Neutrophil (primary cell): ENCODE measurements at regions not wholly inside any gene's neighbourhood (a gene's known extent, or its start where the extent isn't known, plus 50 kb on each side); places are given as distances from the start of the nearest gene placed in this dataset.
"Not testable (repeated sequence)": the region's sequence is repeated elsewhere in the genome, so short reads cannot be mapped to it uniquely, and the experiment has no call there.

Experiments
- H3K27ac ChIP-seq: fragments of 200-600 bp; sonication (generic); 2 replicates; pipeline ENCODE4 v1.5.1; 2016; ENCODE audit warnings: mild to moderate bottlenecking, moderate library complexity
- H3K27me3 ChIP-seq: fragments of 200-600 bp; sonication (generic); 2 replicates; pipeline ENCODE4 v1.6.0; 2016; ENCODE audit warnings: mild to moderate bottlenecking
- H3K36me3 ChIP-seq: fragments of 200-600 bp; sonication (generic); 2 replicates; pipeline ENCODE4 v1.5.1; 2017
- H3K4me1 ChIP-seq, 2 experiments: fragments of 200-600 bp in 1 of 2; sonication (generic) in 1 of 2; 1 replicate in 1 of 2; 2 replicates in 1 of 2; pipeline versions ENCODE4 v1.5.1 to v1.6.1; 2013 to 2016; ENCODE audit warnings: low read depth in 1 of 2, low read length in 1 of 2, mild to moderate bottlenecking in 1 of 2, moderate library complexity in 1 of 2; ENCODE audit not compliant: control insufficient read depth in 1 of 2, insufficient read depth in 1 of 2
- H3K4me3 ChIP-seq, 2 experiments: fragments of 200-600 bp in 1 of 2; sonication (generic) in 1 of 2; 1 replicate in 1 of 2; 2 replicates in 1 of 2; pipeline ENCODE4 v1.5.1; 2013 to 2016; ENCODE audit warnings: low read depth in 1 of 2, low read length in 1 of 2, mild to moderate bottlenecking in 1 of 2, moderate library complexity in 1 of 2
- H3K9me3 ChIP-seq: fragments of 200-600 bp; sonication (generic); 2 replicates; pipeline ENCODE4 v1.5.1; 2016
- TF ChIP-seq, protein P1 (sequence below): fragments of 200-600 bp; sonication (generic); IDR thresholded peaks from 2 replicates; pipeline ENCODE4 v1.5.1; 2016; ENCODE audit warnings: antibody characterized with exemption

DNA sequence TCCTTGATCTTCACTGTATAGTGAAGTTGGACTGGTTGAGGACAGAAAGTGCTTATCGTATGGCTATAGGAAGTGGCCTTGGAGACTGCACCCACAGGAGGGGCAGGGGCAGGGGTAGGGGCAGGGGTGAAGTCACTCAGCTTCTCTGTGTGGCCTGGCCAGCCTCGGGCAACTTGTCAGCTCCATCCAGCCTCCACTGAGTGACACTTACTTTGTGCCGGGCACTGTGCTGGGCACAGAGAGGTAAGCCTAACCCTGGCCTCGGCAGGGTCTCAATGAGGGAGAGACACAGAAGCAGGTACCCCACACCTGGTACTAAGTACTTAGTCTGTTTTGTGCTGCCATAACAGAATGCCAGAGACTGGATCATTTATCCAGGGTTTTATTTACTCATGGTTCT lies 99.3 kb upstream of the CTBP2 start:
- no peaks in the 10 kb centered on the region for H3K9me3 ChIP-seq
- no peak overlapping the region for H3K27ac ChIP-seq
- TF ChIP-seq, protein P1, sequence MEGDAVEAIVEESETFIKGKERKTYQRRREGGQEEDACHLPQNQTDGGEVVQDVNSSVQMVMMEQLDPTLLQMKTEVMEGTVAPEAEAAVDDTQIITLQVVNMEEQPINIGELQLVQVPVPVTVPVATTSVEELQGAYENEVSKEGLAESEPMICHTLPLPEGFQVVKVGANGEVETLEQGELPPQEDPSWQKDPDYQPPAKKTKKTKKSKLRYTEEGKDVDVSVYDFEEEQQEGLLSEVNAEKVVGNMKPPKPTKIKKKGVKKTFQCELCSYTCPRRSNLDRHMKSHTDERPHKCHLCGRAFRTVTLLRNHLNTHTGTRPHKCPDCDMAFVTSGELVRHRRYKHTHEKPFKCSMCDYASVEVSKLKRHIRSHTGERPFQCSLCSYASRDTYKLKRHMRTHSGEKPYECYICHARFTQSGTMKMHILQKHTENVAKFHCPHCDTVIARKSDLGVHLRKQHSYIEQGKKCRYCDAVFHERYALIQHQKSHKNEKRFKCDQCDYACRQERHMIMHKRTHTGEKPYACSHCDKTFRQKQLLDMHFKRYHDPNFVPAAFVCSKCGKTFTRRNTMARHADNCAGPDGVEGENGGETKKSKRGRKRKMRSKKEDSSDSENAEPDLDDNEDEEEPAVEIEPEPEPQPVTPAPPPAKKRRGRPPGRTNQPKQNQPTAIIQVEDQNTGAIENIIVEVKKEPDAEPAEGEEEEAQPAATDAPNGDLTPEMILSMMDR: no peak
- no peak overlapping the region for H3K4me3 ChIP-seq
- H3K27me3 ChIP-seq: no peaks in the 10 kb centered on the region
- H3K36me3 ChIP-seq: no peaks in the 10 kb centered on the region
- H3K4me1 ChIP-seq: peaks cover 0 to 3% of the 10 kb centered on the region in 2 experiments

DNA sequence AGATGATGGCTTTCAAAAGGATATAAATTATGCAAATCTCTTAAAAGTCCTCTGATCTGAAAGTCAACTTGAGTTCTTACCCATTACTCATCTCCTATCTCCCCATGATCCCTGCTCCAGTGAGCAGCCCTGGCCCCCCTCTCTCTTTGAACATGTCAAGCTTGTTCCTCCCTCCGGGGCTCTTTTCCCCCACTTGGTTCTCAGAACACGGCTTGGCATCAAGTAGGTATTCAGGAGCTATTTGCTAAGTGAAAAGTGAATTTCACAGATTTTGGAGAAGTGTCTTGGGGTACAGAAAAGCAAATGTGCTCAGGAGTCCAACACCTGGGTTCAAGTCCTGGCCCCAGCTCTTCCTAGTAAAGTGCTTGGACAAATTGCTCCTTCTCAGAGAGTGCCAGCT lies 98.3 kb upstream of the CTBP2 start:
- Histone ChIP-seq H3K36me3 (no peaks in the 10 kb centered on the region), H3K4me1 (no peaks in the 10 kb centered on the region), H3K27ac (no peak overlapping the region), H3K27me3 (no peaks in the 10 kb centered on the region), H3K4me3 (no peak overlapping the region), H3K9me3 (no peaks in the 10 kb centered on the region)
- TF ChIP-seq, protein P1: no peak

DNA sequence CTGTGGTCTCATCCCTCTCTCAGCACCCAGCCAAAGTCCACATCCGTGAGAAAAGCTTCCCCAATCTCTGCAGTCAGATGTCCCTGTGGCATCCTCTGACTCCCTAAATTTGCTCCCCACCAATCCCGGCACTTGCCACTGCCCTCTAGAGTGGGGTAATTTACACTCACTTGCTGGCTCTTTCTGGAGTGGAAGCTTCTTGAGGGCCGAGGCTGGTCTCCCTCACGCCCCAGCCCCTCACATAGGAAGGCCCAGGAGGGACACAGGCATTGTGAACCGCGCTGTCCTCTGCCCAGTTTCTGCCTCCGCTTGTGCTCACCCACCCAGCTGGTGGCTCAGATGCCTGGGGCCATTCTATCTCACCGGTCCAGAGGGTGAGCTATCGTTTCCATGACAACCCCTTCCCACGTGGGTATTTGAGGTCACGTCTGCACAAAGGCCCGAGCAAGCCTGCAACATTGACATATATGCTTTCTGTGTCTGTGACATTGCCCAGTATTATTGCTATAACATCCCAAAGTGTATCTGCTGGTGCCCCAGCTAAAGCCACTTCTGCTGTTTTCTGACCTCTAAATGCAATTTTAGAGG lies 97.3 kb upstream of the CTBP2 start:
- no peaks in the 10 kb centered on the region for H3K4me1 ChIP-seq
- H3K9me3 ChIP-seq: no peaks in the 10 kb centered on the region
- TF ChIP-seq, protein P1: no peak
- no peaks in the 10 kb centered on the region for H3K27me3 ChIP-seq
- H3K36me3 ChIP-seq: no peaks in the 10 kb centered on the region
- H3K27ac ChIP-seq: no peak overlapping the region
- no peak overlapping the region for H3K4me3 ChIP-seq

DNA sequence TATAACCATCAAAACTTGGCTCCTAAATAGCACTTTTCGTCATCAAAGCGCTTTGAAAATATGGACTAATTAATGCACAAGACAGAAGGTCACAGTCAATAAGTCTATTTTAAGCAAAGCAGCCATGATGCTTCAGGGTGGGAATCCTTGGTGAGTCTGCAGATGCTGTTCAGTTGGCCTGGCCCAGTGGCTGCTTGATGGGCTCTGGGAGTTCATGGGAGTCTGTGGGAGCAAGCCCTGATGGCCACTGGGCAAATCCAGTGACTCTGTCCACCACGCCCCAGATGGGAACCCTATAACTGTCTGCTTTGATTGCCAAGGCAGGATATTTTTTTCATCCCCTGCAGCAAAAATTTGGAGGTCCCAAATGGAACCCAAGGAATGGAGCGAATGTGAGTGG lies 95.7 kb upstream of the CTBP2 start:
- Histone ChIP-seq H3K36me3 (no peaks in the 10 kb centered on the region), H3K27ac (no peak overlapping the region), H3K9me3 (no peaks in the 10 kb centered on the region), H3K4me3 (no peak overlapping the region), H3K27me3 (no peaks in the 10 kb centered on the region), H3K4me1 (no peaks in the 10 kb centered on the region)
- TF ChIP-seq, protein P1: no peak

DNA sequence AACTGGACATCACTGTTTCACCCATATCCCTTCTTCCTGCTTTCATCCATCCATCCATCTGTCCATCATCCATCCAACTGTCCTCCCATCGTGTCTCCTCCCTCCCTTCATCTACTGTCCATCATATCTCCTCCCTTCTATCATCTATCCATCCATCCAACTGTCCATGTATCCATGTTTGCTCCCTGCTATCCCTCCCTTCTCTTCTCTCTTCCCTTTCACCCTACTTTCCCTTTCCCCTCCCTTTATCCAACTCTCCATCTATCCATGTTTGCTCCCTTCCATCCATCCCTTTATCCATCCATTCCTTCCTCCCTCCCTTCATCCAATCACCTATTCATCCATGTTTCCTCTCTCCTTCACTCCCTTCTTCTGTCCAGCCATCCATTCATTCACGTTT lies 92.6 kb upstream of the CTBP2 start:
- H3K4me1 ChIP-seq: no peaks in the 10 kb centered on the region
- H3K36me3 ChIP-seq: no peaks in the 10 kb centered on the region
- TF ChIP-seq, protein P1: no peak
- no peak overlapping the region for H3K27ac ChIP-seq
- H3K9me3 ChIP-seq: no peaks in the 10 kb centered on the region
- no peak overlapping the region for H3K4me3 ChIP-seq
- no peaks in the 10 kb centered on the region for H3K27me3 ChIP-seq

DNA sequence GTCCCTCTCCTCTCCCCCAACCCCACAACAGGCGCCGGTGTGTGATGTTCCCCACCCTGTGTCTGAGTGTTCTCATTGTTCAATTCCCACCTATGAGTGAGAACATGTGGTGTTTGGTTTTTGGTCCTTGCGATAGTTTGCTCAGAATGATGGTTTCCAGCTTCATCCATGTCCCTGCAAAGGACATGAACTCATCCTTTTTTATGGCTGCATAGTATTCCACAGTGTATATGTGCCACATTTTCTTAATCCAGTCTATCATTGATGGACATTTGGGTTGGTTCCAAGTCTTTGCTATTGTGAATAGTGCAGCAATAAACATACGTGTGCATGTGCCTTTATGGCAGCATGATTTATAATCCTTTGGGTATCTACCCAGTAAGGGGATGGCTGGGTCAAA lies 90.5 kb upstream of the CTBP2 start:
- not testable (repeated sequence) for H3K27me3 ChIP-seq, H3K4me1 ChIP-seq, H3K36me3 ChIP-seq, H3K9me3 ChIP-seq, H3K4me3 ChIP-seq, H3K27ac ChIP-seq
